Activated T-helper 1 cell treated with anti-CD3 and anti-CD28 coated beads, Interleukin-12 subunit alpha, Interleukin-12 subunit beta, Interleukin-2, Interleukin-4 antibody, amounts not matched to agents 30 ng/mL and 10 ng/mL and 1 ng/mL, durations not matched to agents 14 hours and 24 hours and 36 hours (primary cell): ENCODE measurements at regions not wholly inside any gene's neighbourhood (a gene's known extent, or its start where the extent isn't known, plus 50 kb on each side); places are given as distances from the start of the nearest gene placed in this dataset.

Experiments
- DNase-seq: peaks from one replicate; pipeline ENCODE4 v3.0.0; 2021; ENCODE audit warnings: low spot score
- H3K27ac Mint-ChIP-seq: one replicate; pipeline ENCODE4 v1.8.0; 2021; ENCODE audit warnings: mild to moderate bottlenecking, mixed read lengths
- H3K27me3 Mint-ChIP-seq: one replicate; pipeline ENCODE4 v1.8.0; 2022; ENCODE audit warnings: mild to moderate bottlenecking, moderate library complexity, mixed read lengths; ENCODE audit not compliant: insufficient read depth
- H3K36me3 Mint-ChIP-seq: one replicate; pipeline ENCODE4 v1.8.0; 2021; ENCODE audit warnings: low read depth, mixed read lengths
- H3K4me1 Mint-ChIP-seq: one replicate; pipeline ENCODE4 v1.8.0; 2021; ENCODE audit warnings: low read depth, mixed read lengths
- H3K4me3 Mint-ChIP-seq: one replicate; pipeline ENCODE4 v1.8.0; 2021; ENCODE audit warnings: mild to moderate bottlenecking, moderate library complexity, mixed read lengths
- H3K9me3 Mint-ChIP-seq: one replicate; pipeline ENCODE4 v1.8.0; 2021; ENCODE audit warnings: mixed read lengths
- intact Hi-C: fragments of 100-400 bp; cut with micrococcal nuclease; formaldehyde crosslinking; loops from one replicate; pipeline ENCODE4 v1.15.1; 2024

GRCh38 chr13:107379407-107380155 is 811.6 kb upstream of the ARGLU1 start:
- intact Hi-C loops, result no loop called here
- no peaks in the 10 kb centered on the region for H3K9me3 Mint-ChIP-seq
- no peak overlapping the region for H3K27ac Mint-ChIP-seq
- DNase-seq, result no peak
- no peaks in the 10 kb centered on the region for H3K36me3 Mint-ChIP-seq
- no peak overlapping the region for H3K4me3 Mint-ChIP-seq
- no peaks in the 10 kb centered on the region for H3K27me3 Mint-ChIP-seq
- no peaks in the 10 kb centered on the region for H3K4me1 Mint-ChIP-seq

- Mint-ChIP-seq H3K4me3 (no peak overlapping the region), H3K27me3 (no peaks in the 10 kb centered on the region), H3K9me3 (no peaks in the 10 kb centered on the region), H3K27ac (no peak overlapping the region), H3K36me3 (no peaks in the 10 kb centered on the region), H3K4me1 (no peaks in the 10 kb centered on the region)
- intact Hi-C loops, result no loop called here
- DNase-seq, result no peak
Observed at GRCh38 chr13:107376341-107377125, 808.6 kb upstream of the ARGLU1 start.

DNA sequence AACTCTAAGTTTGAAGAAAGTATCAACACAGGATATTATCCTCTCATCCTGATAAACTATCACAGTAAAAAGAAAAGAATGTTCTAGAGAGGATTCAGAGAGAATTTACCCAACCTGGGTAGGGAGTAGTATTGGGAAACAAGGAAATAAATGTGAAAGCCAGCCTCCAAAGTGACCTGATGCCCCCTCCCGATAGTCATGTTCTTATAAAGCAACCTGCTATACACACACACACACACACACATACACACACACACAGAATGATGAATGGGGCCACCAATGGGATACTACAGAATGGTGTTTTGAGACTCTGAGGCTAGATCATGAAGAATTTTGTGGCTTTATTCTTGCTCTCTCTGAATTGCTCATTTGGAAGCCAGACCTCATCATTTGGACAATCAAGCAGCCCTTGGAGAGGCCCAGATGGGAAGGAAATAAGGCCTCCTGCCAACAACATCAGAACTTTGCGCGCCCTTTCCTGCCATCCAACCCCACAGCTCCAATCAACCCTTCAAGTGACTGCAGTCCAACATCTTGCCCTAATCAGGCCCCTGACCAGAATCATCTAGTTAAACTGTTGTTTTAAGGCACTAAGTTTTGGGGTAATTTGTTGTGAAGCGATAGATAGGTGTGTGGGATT is 807.9 kb upstream of the ARGLU1 start:
- no peaks in the 10 kb centered on the region for H3K27me3 Mint-ChIP-seq
- no peak overlapping the region for H3K27ac Mint-ChIP-seq
- intact Hi-C loops, result no loop called here
- no peaks in the 10 kb centered on the region for H3K4me1 Mint-ChIP-seq
- H3K4me3 Mint-ChIP-seq, result no peak overlapping the region
- H3K36me3 Mint-ChIP-seq, result no peaks in the 10 kb centered on the region
- H3K9me3 Mint-ChIP-seq, result no peaks in the 10 kb centered on the region
- DNase-seq, result no peak

DNA sequence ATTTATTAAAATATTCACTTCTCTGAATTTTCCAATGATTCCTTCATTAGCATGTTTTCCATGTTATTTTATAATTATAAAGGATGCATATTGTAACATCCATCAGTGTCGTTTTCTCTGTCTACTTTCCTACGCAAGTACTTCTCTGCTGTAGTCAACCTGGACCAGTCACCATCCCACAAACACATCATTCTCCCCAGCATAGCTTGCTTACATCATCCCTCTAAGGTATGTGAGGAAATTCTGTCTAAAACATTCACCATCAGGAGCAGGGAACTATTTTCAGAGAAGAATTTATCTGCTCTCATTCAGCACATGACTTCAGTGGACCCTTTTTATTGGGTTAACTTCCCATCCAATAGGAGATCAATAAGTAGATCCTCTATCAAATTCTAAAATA is 806.1 kb upstream of the ARGLU1 start:
- Mint-ChIP-seq H3K4me3 (no peak overlapping the region), H3K36me3 (no peaks in the 10 kb centered on the region), H3K9me3 (no peaks in the 10 kb centered on the region), H3K4me1 (no peaks in the 10 kb centered on the region), H3K27ac (no peak overlapping the region), H3K27me3 (no peaks in the 10 kb centered on the region)
- DNase-seq, result no peak
- intact Hi-C loops, result no loop called here

- Mint-ChIP-seq H3K9me3 (no peaks in the 10 kb centered on the region), H3K36me3 (no peaks in the 10 kb centered on the region), H3K27me3 (no peaks in the 10 kb centered on the region), H3K4me1 (no peaks in the 10 kb centered on the region), H3K4me3 (no peak overlapping the region), H3K27ac (no peak overlapping the region)
- intact Hi-C loops, result no loop called here
- no peak for DNase-seq
Observed at GRCh38 chr13:107373551-107373950, 805.6 kb upstream of the ARGLU1 start.

DNA sequence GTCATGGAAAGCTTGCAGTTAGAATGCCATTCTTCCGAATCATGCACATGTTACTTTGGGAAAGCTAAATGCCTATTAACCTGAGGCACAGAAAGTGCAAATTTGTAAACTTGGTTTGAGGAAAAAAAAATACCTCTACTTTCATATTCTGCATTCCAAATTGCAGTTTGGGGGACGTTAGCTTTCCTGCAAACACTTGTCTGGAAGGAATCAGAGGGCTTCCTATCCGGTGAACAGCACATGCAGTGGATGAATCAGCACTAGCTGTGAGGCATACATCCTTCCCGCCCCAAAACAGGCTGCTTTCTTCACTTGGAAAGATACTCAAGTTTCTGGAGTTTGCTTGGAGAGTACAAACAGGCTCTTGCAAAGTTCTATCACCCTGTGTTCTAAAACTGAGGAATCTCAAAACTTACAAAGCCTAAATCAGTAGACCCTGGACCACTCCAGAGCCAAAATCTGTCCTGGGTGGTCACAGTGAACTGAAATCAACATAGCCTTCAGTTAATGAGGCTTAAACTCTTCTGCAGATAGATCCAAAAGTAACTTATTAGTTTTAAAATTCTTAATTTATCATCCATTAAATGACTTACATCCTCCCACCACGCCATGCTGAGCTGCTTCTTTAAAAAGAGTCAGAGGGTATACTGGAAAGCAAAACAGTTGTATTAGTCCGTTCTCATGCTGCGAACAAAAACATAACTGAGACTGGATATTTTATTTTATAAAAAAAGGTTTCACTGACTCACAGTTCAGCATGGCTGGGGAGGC is 802.3 kb upstream of the ARGLU1 start:
- H3K27ac Mint-ChIP-seq, result no peak overlapping the region

DNA sequence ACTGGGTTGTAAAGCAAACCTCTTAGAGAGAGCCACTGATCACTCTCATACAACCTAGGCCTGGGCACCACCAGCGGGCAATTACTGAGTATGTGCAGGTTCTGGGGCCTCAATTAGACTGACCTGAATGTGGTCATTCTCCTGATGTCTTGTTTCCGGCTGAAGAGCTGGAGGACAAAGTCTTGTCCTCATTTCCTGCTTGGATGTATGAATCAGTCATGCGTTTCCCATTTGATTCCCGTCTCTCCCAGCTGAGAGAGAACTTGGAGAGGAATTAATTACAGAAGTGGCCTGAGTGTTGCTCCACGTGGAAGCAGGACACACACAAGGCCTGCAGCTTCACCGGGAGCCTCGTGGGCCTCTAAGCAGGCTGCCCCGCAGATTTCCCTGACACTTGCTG is 799.3 kb upstream of the ARGLU1 start:
- no peaks in the 10 kb centered on the region for H3K9me3 Mint-ChIP-seq
- H3K27me3 Mint-ChIP-seq, result no peaks in the 10 kb centered on the region
- no peak overlapping the region for H3K4me3 Mint-ChIP-seq
- no peaks in the 10 kb centered on the region for H3K36me3 Mint-ChIP-seq
- H3K4me1 Mint-ChIP-seq, result no peaks in the 10 kb centered on the region
- no peak for DNase-seq
- intact Hi-C loops, result no loop called here
- no peak overlapping the region for H3K27ac Mint-ChIP-seq

More for the DNA sequence above, 802.3 kb upstream of the ARGLU1 start:
- no peaks in the 10 kb centered on the region for H3K4me1 Mint-ChIP-seq
- no peaks in the 10 kb centered on the region for H3K36me3 Mint-ChIP-seq
- H3K9me3 Mint-ChIP-seq, result no peaks in the 10 kb centered on the region
- no peak overlapping the region for H3K4me3 Mint-ChIP-seq
- no peak for DNase-seq
- H3K27me3 Mint-ChIP-seq, result no peaks in the 10 kb centered on the region
- intact Hi-C loops, result no loop called here

DNA sequence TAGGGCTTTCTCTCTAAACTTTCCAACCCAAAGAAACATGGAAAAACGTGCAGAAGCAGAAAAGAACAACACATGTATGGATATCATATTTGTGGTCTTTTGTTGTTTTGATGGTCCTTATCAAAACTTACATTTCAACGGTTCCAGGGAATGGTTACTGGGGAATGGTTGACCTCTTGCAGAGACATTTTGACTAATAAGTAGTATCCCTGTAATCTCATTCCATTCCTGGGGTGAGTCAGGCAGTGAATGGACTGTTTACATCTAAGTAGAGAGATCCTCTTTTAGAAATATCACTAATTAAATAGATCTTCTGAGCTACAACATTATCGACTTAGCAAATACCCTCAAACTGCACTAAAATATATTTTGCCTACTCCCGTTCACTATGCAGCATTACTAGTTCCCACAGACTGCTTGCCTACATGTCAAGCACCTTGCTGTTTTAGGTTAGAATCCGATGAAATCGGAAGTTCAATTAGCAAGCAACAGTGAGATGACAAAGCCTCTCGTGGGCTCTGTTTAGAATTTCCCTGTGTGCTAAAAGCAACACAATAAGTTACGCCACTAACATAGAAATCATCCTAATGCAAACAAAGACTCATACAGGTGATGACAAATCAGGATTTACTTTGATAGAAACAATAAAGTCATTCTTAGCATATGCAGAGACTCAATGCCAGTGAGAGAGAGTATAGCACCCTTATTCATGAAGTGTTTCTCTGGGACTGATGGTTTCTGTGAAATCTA is 797.7 kb upstream of the ARGLU1 start:
- no peaks in the 10 kb centered on the region for H3K4me1 Mint-ChIP-seq
- no peak for DNase-seq
- intact Hi-C loops, result no loop called here
- H3K27me3 Mint-ChIP-seq, result no peaks in the 10 kb centered on the region
- H3K27ac Mint-ChIP-seq, result no peak overlapping the region
- no peaks in the 10 kb centered on the region for H3K36me3 Mint-ChIP-seq
- no peak overlapping the region for H3K4me3 Mint-ChIP-seq
- no peaks in the 10 kb centered on the region for H3K9me3 Mint-ChIP-seq

DNA sequence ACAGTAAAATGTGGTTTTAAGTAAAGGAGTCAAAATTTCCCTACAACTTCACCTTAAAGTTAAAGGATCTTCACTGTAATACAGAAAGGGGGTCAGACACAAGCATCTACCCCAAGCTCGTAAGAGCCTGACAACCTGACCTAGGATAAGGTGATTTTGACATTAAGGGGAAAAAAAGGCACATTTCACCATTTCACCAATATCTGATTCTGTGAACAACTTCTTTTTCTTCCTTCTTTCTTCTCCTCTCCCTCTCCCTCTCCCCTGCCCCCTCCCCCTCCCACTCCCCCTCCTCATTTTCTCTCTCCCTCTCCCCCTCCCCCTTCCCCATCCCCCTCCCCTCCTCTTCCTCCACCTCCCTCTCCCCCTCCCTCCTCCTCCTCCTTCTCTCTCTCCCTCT is 796.7 kb upstream of the ARGLU1 start:
- intact Hi-C loops, result no loop called here
- Mint-ChIP-seq H3K4me1 (no peaks in the 10 kb centered on the region), H3K27ac (no peak overlapping the region), H3K4me3 (no peak overlapping the region), H3K27me3 (no peaks in the 10 kb centered on the region), H3K9me3 (no peaks in the 10 kb centered on the region), H3K36me3 (no peaks in the 10 kb centered on the region)
- DNase-seq, result no peak

GRCh38 chr13:107361666-107362065 is 793.7 kb upstream of the ARGLU1 start:
- DNase-seq, result no peak
- H3K36me3 Mint-ChIP-seq, result no peaks in the 10 kb centered on the region
- no peaks in the 10 kb centered on the region for H3K27me3 Mint-ChIP-seq
- intact Hi-C loops, result no loop called here
- no peak overlapping the region for H3K4me3 Mint-ChIP-seq
- no peak overlapping the region for H3K27ac Mint-ChIP-seq
- H3K4me1 Mint-ChIP-seq, result no peaks in the 10 kb centered on the region
- H3K9me3 Mint-ChIP-seq, result peaks cover 4% of the 10 kb centered on the region

- no peak for DNase-seq
- intact Hi-C loops, result no loop called here
- Mint-ChIP-seq H3K4me1 (no peaks in the 10 kb centered on the region), H3K27ac (no peak overlapping the region), H3K4me3 (no peak overlapping the region), H3K27me3 (no peaks in the 10 kb centered on the region), H3K36me3 (no peaks in the 10 kb centered on the region), H3K9me3 (peaks cover 5% of the 10 kb centered on the region)
Observed at GRCh38 chr13:107360010-107360409, 792.1 kb upstream of the ARGLU1 start.

GRCh38 chr13:107358866-107359265 is 790.9 kb upstream of the ARGLU1 start:
- no peaks in the 10 kb centered on the region for H3K4me1 Mint-ChIP-seq
- intact Hi-C loops, result no loop called here
- H3K27me3 Mint-ChIP-seq, result no peaks in the 10 kb centered on the region
- DNase-seq, result no peak
- no peaks in the 10 kb centered on the region for H3K36me3 Mint-ChIP-seq
- H3K27ac Mint-ChIP-seq, result no peak overlapping the region
- H3K4me3 Mint-ChIP-seq, result no peak overlapping the region
- peaks cover 5% of the 10 kb centered on the region for H3K9me3 Mint-ChIP-seq
